ENCODE measurements at regions not wholly inside any gene's neighbourhood (a gene's known extent, or its start where the extent isn't known, plus 50 kb on each side); places are given as distances from the start of the nearest gene placed in this dataset.
A peak's percentile ranks its signal among the peaks of the same experiment; 100 is the strongest.

- DNase-seq, result no peak
Measured at GRCh38 chr7:35536396-35536826, 158.5 kb downstream of the HERPUD2 start.

- no peak for DNase-seq
Measured at GRCh38 chr7:35533902-35534301, 161.0 kb downstream of the HERPUD2 start.

- DNase-seq, result no peak
Measured at GRCh38 chr7:35530124-35531109, 164.5 kb downstream of the HERPUD2 start.

GRCh38 chr7:35529713-35530112 lies 165.2 kb downstream of the HERPUD2 start:
- no peak for DNase-seq

- DNase-seq, result no peak
Measured at GRCh38 chr7:35528381-35528977, 166.5 kb downstream of the HERPUD2 start.

- no peak for DNase-seq
Measured at GRCh38 chr7:35526645-35527044, 168.3 kb downstream of the HERPUD2 start.

- no peak for DNase-seq
Measured at GRCh38 chr7:35524112-35524804, 170.7 kb downstream of the HERPUD2 start.

- DNase-seq, result no peak
Measured at GRCh38 chr7:35523292-35523691, 171.6 kb downstream of the HERPUD2 start.

GRCh38 chr7:35522697-35523096 lies 172.2 kb downstream of the HERPUD2 start:
- DNase-seq, result no peak

GRCh38 chr7:35521941-35522340 lies 173.0 kb downstream of the HERPUD2 start:
- no peak for DNase-seq

- DNase-seq, result no peak
Measured at GRCh38 chr7:35520810-35521625, 173.9 kb downstream of the HERPUD2 start.

GRCh38 chr7:35519971-35520809 lies 174.7 kb downstream of the HERPUD2 start:
- DNase-seq, result peak; percentile 63 to 77

GRCh38 chr7:35518767-35519166 lies 176.2 kb downstream of the HERPUD2 start:
- DNase-seq, result no peak

GRCh38 chr7:35516498-35516897 lies 178.4 kb downstream of the HERPUD2 start:
- DNase-seq, result no peak

- DNase-seq, result no peak
Measured at GRCh38 chr7:35513828-35514227, 181.1 kb downstream of the HERPUD2 start.

GRCh38 chr7:35513195-35513594 lies 181.7 kb downstream of the HERPUD2 start:
- no peak for DNase-seq

- no peak for DNase-seq
Measured at GRCh38 chr7:35512716-35513115, 182.2 kb downstream of the HERPUD2 start.

GRCh38 chr7:35508623-35509400 lies 186.1 kb downstream of the HERPUD2 start:
- DNase-seq, result no peak

GRCh38 chr7:35505066-35505465 lies 189.9 kb downstream of the HERPUD2 start:
- DNase-seq, result peak; percentile 11 to 16

GRCh38 chr7:35504365-35504764 lies 190.6 kb downstream of the HERPUD2 start:
- DNase-seq, result no peak

Data from right lung (tissue), 2 donors.